Glomerular endothelial cell (primary cell): ENCODE measurements at regions not wholly inside any gene's neighbourhood (a gene's known extent, or its start where the extent isn't known, plus 50 kb on each side); places are given as distances from the start of the nearest gene placed in this dataset.

ENCODE experiments used
- DNase-seq: peaks from one replicate; pipeline ENCODE4 v3.0.0-alpha.2; 2011; ENCODE audit warnings: low read depth, low spot score; ENCODE audit errors: extremely low read depth

GRCh38 chr1:208413006-208413405, 168.8 kb upstream of the PLXNA2 start:
- DNase-seq = no peak

GRCh38 chr1:208418667-208419066, 174.5 kb upstream of the PLXNA2 start:
- no peak for DNase-seq

GRCh38 chr1:208419746-208420420, 175.7 kb upstream of the PLXNA2 start:
- no peak for DNase-seq

- DNase-seq = no peak
These were observed 176.5 kb upstream of the PLXNA2 start for GRCh38 chr1:208420696-208421095.

GRCh38 chr1:208421486-208421885, 177.3 kb upstream of the PLXNA2 start:
- no peak for DNase-seq

- DNase-seq = no peak
These were observed 179.3 kb upstream of the PLXNA2 start for GRCh38 chr1:208423526-208423925.

- no peak for DNase-seq
These were observed 180.9 kb upstream of the PLXNA2 start for GRCh38 chr1:208425096-208425495.

- no peak for DNase-seq
These were observed 186.0 kb upstream of the PLXNA2 start for GRCh38 chr1:208430220-208430619.

- no peak for DNase-seq
These were observed 187.5 kb upstream of the PLXNA2 start for GRCh38 chr1:208431721-208432120.

- DNase-seq = no peak
These were observed 188.2 kb upstream of the PLXNA2 start for GRCh38 chr1:208432346-208432745.

- DNase-seq = no peak
These were observed 188.9 kb upstream of the PLXNA2 start for GRCh38 chr1:208433086-208433485.

- no peak for DNase-seq
These were observed 189.8 kb upstream of the PLXNA2 start for GRCh38 chr1:208433971-208434370.

GRCh38 chr1:208437401-208437800, 193.2 kb upstream of the PLXNA2 start:
- no peak for DNase-seq

- no peak for DNase-seq
These were observed 194.0 kb upstream of the PLXNA2 start for GRCh38 chr1:208438112-208438699.

- no peak for DNase-seq
These were observed 201.6 kb upstream of the PLXNA2 start for GRCh38 chr1:208445758-208446203.

GRCh38 chr1:208446271-208446691, 202.1 kb upstream of the PLXNA2 start:
- DNase-seq = no peak

- no peak for DNase-seq
These were observed 204.2 kb upstream of the PLXNA2 start for GRCh38 chr1:208448425-208448824.

GRCh38 chr1:208449951-208450350, 205.8 kb upstream of the PLXNA2 start:
- no peak for DNase-seq

- no peak for DNase-seq
These were observed 206.8 kb upstream of the PLXNA2 start for GRCh38 chr1:208450958-208451357.

GRCh38 chr1:208455821-208456220, 211.6 kb upstream of the PLXNA2 start:
- no peak for DNase-seq

GRCh38 chr1:208456487-208456886, 212.3 kb upstream of the PLXNA2 start:
- no peak for DNase-seq

- no peak for DNase-seq
These were observed 216.6 kb upstream of the PLXNA2 start for GRCh38 chr1:208460823-208461222.

GRCh38 chr1:208461680-208462079, 217.5 kb upstream of the PLXNA2 start:
- no peak for DNase-seq
